A673 (cell line): ENCODE measurements at regions not wholly inside any gene's neighbourhood (a gene's known extent, or its start where the extent isn't known, plus 50 kb on each side); places are given as distances from the start of the nearest gene placed in this dataset.

Experiments
- CTCF ChIP-seq: fragments of 300-800, 200-600 bp; sonication (generic); conservative IDR thresholded peaks from 2 replicates; pipeline ENCODE4 v1.5.1; 2017; ENCODE audit warnings: low read depth, mild to moderate bottlenecking, antibody characterized with exemption, low read length, moderate library complexity, mixed read lengths
- EZH2 ChIP-seq: fragments of 200-600 bp; sonication (generic); IDR thresholded peaks from 2 replicates; pipeline ENCODE4 v1.6.1; 2017; ENCODE audit warnings: borderline replicate concordance, low read depth, mild to moderate bottlenecking, mixed read lengths, antibody characterized with exemption, low read length; ENCODE audit not compliant: poor library complexity, severe bottlenecking

GRCh38 chr17:79519601-79520000 is 91.2 kb downstream of the RBFOX3 start:
- TF ChIP-seq CTCF (no peak), EZH2 (no peak)
